22Rv1 (cell line): ENCODE measurements at regions not wholly inside any gene's neighbourhood (a gene's known extent, or its start where the extent isn't known, plus 50 kb on each side); places are given as distances from the start of the nearest gene placed in this dataset.

ENCODE experiments used
- H3K27ac ChIP-seq: fragments of 450-650 bp; 2 replicates; pipeline ENCODE4 v1.5.1; 2017
- ZFX ChIP-seq: fragments of 450-650 bp; IDR thresholded peaks from 2 replicates; pipeline ENCODE4 v1.6.1; 2017; ENCODE audit warnings: antibody characterized with exemption, borderline replicate concordance
- TF ChIP-seq, protein P1 (sequence below): fragments of 450-650 bp; IDR thresholded peaks from 2 replicates; pipeline ENCODE4 v1.5.1; 2017; ENCODE audit warnings: mild to moderate bottlenecking

DNA sequence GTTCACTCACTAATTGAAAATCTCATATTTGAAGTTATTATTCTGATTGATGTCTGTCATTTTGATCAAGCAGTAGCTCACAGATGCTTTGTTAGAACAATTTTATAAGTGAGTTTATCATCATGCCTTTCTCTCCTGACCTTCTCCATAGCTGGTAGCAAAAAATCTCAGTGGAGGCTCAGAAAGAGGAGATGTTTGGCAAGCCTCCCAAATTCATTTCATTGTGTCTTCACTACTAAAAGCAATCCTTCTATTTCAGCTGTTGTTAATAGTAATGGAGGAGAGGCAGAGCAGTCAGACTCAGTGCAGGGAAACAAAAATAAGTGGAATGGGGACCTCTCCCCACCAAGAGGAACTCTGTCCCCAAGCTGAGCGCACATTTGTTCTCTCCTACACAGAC is 2127.8 kb upstream of the CELF4 start:
- H3K27ac ChIP-seq: no peak overlapping the region
- no peak for TF ChIP-seq ZFX
- TF ChIP-seq, protein P1, sequence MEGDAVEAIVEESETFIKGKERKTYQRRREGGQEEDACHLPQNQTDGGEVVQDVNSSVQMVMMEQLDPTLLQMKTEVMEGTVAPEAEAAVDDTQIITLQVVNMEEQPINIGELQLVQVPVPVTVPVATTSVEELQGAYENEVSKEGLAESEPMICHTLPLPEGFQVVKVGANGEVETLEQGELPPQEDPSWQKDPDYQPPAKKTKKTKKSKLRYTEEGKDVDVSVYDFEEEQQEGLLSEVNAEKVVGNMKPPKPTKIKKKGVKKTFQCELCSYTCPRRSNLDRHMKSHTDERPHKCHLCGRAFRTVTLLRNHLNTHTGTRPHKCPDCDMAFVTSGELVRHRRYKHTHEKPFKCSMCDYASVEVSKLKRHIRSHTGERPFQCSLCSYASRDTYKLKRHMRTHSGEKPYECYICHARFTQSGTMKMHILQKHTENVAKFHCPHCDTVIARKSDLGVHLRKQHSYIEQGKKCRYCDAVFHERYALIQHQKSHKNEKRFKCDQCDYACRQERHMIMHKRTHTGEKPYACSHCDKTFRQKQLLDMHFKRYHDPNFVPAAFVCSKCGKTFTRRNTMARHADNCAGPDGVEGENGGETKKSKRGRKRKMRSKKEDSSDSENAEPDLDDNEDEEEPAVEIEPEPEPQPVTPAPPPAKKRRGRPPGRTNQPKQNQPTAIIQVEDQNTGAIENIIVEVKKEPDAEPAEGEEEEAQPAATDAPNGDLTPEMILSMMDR: no peak

DNA sequence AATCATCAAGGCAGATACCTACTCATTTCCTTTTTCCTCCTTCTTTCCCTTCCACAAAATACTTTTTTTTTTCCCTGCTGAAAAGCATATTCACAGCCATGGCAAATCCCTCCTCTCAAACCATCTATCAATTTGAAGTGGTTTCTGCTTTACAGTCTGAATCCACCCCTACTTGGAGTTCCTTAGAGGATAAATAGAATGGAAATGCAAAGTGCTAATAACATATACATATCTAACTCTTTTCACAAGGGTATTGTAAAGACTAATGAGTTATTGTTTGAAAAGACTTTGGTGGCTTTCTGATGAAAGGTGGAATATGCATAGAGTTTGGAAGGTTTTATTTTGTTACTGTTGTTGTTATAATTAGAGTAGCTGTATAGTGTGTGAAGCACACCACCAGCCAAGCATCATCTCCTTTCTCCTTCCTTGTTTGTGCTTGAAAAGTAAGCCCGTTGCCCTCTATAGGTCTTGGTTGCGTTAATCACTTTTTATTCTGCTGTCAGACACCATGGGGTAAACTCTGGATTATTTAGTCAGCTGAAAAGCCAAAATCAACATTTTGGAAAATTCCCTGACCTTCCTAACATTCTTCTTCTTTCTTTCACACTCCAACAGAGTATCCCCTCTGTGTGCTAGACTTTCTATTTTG is 2126.9 kb upstream of the CELF4 start:
- no peak for TF ChIP-seq ZFX
- TF ChIP-seq, protein P1: no peak
- no peak overlapping the region for H3K27ac ChIP-seq

- no peak overlapping the region for H3K27ac ChIP-seq
- TF ChIP-seq, protein P1: no peak
- no peak for TF ChIP-seq ZFX
Observed at GRCh38 chr18:39685303-39685902, 2119.8 kb upstream of the CELF4 start.

DNA sequence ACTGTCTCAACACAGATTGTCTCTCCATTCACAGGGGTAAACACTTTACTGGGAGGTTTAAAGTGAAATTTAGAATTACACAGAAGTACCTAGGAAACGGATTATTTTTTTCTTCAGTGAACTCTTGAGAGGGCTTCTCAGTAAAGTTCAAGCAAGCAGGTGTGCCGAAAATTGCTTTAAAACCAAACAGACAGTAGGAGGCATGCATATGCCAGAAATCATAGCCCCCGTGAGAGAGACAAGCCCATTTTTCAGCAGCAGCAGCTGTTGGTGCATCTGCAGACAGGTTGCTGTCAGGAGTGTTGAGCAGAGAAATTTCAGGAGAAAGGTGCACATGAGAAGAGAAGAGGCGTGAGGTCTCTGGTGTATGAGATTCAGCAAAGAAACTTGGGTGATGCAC is 2115.5 kb upstream of the CELF4 start:
- TF ChIP-seq ZFX: no peak
- TF ChIP-seq, protein P1: no peak

GRCh38 chr18:39675906-39676305 is 2110.3 kb upstream of the CELF4 start:
- TF ChIP-seq, protein P1: no peak
- TF ChIP-seq ZFX: no peak
- H3K27ac ChIP-seq: no peak overlapping the region

More for the DNA sequence above, 2115.5 kb upstream of the CELF4 start:
- H3K27ac ChIP-seq: no peak overlapping the region

DNA sequence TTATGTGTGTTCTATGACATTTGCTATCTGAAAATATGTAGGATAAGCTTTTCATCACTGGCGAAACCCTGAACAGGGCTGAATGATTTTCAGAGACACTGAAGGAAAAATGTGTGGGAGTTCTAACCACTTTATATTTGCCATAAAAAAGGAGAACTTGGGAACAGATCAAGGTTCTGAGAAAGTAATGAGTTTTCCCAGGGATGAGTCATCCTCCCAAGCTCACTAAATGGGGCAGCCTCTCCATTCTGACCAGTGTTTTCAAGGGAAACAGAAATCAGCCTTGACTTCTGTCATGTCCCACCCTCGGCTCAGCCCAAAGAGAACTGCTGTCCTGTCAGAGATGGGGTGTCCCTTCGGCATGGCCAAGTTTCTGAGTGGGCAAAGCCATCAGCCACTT is 2109.8 kb upstream of the CELF4 start:
- no peak overlapping the region for H3K27ac ChIP-seq
- TF ChIP-seq, protein P1: no peak
- TF ChIP-seq ZFX: no peak

- H3K27ac ChIP-seq: no peak overlapping the region
- TF ChIP-seq, protein P1: no peak
- TF ChIP-seq ZFX: no peak
Observed at GRCh38 chr18:39672171-39672570, 2106.6 kb upstream of the CELF4 start.
